ENCODE measurements at regions not wholly inside any gene's neighbourhood (a gene's known extent, or its start where the extent isn't known, plus 50 kb on each side); places are given as distances from the start of the nearest gene placed in this dataset.

DNA sequence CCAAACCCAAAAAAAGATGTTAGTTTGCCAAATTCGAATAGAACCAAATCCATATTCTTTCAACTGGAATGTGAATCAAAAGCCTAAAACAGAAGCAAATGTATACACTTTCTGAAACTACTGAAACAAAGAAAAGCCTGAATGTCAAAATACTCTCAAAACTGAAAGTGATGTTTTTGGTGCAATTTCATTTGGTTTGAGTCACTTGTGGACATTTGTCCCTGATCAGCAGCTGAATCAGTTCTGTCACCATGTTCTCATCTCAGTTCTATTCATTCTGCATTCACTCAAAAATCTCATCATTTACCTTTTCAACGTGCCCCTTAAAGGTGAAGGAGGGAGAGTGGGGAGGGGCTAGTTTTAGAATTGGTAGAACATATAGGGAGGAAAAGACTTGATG lies 266.8 kb downstream of the ABHD5 start:
- DNase-seq, result no peak

DNA sequence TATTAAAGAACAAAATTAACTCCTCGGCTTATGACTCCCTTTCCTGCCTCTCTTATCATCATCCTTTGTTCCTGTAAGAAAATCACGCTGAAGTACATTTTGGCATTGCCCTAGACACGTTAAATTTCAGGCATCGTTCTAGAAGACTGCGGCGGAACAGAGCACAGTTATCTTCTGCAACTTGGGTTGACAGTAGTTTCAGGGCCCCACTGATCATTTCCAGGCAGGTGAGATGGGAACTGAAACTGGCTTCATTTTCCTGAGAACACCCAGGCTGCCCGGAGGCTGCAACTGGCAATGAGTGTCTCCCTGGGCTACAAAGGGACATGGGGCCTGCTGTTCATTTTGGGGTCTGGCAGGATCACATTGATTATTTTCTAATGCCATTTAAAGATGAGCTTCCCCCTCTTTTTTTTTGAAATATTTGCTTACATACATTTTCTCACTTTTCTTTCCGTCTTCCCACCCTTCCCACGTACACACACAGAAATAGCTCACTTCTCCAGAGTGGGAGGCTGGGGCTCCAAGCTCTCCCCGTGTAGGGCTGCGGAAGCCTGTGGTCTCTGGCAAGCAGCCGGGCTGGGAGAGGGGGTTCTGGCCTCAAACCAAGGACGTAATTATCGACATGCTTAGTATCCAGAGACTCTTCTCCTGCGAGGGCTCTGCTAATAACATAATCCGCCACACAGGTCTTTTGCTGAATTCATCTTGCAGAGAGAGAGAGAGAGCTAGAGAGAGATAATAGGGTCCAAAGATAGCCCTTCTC lies 267.4 kb downstream of the ABHD5 start:
- DNase-seq, result no peak

DNA sequence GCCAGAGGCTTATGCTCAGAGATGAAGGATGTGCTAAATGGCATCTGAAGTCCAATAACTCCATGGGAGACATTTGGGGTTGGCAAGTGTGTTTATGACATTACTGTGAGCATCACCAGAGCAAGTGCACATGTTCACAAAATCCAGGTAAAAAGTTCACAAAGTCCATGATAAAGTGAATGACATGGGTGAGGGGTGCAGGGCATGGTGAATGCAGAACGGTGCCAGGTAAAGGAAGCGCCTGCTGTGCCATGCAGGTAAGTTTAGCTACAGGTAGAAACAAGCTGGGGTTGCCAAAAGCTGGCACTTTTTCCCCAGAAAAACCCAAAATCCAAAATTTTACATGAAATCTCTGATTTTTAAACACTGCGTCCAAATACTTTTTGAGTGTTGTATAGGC lies 268.2 kb downstream of the ABHD5 start:
- DNase-seq, result no peak

DNA sequence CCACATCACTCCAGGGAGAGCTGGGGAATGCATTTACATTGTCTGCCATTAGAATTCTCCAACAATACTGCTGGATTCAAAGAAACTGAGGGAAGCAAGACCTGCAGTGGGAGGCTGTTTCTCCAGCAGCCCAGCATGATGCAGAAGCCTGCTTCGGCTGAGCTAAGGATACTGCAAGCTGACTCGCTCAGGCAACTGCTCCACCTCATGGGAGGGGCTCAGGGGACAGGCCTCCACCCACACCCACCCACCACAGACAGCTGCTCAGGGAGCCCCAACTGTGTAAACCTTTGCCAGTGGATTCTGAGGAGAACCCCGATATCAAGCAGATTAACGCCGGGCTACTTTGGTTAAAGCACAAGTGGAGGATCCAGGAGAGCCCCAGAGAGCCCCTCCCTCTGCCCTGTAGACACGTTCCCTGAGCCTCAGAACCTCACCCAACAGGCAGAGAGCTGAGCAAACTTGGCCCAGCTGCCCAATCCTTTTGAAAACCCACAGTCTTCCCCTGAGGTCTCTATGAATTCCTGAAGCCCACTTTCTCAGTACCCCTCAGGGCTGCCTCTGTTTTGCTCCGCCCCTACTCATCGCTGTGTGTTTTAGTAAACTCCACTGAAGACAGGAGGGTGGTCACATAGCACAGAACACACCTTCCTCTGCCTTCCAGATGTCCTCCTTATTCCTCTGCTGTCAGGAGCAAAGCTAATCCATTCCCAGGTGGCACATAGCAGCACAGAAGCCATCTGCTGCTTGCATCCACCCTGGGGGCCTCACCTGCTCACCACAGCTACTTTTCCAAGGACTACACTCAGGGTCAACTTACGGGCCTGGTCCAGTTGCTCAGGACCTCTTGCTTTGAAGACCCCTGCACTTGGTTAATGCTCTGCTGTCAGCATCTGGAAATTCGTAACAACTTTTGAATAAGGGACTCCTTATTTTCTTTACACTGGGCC lies 269.0 kb downstream of the ABHD5 start:
- no peak for DNase-seq

DNA sequence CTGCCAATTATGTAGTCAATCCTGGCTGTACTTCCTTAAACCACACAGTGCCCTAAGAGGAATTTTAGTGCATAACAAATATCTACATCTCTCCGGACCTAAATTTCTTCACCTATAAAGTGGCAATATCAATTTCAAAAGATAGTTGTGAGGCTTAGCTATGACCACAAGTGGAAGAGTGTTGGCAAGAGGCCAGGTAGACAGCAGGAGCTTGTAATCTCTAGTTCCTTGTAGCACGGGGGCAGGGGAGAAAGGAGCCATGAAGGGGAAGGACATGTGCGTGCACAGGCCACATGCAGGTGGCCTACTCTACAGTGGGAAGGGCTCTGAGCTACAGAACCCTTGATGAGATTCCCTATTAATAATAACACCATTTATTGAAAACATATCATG lies 269.7 kb downstream of the ABHD5 start:
- DNase-seq, result no peak

DNA sequence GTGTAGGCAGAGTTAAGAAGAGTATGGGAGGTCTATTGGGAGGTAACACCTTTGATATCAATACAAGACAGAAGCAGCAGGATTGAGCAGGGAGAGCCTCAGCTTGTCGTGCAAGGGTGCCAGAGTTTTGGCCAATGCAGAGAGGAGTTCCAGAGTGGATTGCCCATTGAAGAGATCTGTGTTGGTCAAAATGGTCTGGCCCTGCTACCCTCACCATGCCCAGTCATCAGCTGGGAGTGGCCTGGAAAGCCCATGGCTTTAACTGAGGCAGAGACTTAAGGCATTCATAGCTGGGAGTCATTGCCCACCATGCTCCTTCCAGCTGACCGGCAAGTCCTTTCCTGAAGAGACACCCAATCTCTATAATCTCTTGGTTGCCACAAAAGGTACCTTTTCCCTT lies 271.3 kb downstream of the ABHD5 start:
- no peak for DNase-seq

DNA sequence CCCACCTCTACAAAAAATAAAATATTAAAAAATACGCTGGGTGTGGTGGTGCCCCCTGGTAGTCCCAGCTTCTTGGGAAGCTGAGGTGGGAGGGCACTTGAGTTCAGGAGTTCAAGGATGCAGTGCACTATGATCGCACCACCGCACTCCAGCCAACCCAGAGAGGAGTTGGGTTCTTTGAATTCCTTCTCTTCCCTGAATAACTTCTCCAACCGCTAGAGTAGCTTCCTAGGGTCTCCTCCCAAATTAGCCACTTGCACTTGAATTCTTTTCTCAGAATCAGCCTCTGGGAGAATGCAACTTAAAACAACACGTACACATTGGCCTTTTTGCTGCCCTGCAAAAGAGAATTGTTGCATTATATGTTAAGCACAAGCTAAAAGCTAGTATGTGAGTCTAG lies 272.5 kb downstream of the ABHD5 start:
- no peak for DNase-seq

DNA sequence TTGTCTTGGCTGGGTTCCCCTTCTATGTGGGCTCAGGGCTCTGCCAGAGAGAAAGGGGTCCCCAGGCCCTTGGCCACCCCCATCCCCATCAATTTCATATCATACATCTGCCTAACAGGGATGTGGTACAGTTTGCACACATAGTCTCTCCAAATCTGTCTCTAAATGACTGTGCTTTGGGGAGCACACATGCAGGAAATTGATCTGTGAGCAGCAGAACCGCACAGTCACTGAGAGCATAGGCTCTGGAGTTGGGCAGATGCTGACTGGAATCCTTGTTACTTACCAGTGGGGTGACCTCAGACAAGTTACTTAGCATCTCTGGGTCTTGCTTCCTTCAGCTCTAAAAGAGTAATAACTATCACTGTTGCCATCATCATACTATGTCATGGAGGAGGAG lies 273.9 kb downstream of the ABHD5 start:
- DNase-seq, result no peak

DNA sequence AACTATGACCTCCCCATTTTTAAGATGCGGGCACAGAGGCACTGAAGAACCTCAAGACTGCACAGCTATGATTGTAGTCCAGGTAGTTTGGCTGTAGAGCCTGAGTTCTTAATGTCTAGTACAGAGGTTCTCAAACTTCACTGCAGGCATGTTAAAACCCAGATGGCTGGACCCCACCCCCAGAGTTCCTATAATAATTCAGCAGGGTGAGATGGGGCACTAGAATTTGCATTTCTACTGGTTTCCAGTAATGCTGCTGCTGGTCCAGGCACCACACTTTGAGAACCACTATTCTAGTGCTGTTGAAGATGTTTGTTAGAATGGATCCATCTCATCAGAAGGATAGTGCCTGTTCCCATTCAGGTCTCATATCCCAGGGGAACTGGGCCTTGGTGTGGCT lies 274.9 kb downstream of the ABHD5 start:
- no peak for DNase-seq

DNA sequence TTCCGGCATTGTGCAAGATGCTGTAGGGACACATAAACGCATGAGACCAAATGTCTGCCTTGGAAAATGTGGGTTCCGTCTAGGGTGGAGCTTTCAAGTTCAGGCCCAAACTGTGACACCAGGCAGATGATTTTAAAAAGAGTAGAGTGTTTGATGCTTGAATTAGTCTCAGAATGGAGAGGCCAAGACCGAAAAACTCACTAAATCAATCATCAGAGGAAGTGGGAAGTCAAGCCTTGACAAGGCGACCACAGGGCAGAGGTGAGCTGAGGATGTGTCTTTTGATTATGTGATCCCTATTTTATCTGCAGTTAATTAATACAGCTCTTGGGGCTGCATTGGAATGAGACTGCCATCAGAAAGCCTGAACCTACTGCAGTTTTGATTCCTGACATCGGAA lies 275.4 kb downstream of the ABHD5 start:
- no peak for DNase-seq

DNA sequence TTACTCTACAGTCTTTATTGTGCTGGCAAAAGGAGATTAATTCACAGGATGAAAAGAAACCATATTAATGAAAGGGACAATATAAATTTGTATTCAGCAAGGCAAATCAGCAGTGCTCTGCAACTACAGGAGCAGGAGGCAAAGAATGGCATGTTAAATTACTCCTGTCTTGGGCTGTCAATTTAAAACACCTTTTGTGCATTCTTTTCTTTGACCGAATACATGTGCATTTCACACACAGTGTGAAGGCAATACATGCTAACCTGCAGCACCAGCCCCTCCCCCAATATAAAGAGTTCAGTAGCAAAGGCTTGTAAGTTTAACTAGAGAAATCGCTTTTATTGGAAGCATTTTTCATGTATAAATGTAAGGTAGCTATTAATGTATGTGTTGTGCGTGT lies 275.2 kb upstream of the TOPAZ1 start:
- DNase-seq, result no peak

DNA sequence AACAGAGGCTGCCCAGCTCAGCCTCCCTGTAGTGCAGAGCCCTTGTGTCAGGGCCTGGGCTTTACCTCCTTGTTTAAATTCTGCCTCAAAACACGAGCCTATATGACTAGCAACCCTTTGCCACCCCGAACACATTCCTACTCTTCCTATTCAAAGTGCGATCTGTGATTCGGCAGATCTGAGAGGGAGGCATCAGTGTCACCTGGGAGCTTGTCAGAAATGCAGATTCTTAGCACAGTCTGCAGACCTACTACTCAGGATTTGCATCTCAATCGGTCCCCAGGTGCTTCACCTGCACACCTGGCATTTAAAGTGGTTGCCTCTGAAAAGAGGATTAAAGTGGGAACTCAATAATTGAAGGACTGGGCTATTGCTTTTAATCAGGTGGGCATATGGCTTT lies 273.2 kb upstream of the TOPAZ1 start:
- DNase-seq, result no peak

DNA sequence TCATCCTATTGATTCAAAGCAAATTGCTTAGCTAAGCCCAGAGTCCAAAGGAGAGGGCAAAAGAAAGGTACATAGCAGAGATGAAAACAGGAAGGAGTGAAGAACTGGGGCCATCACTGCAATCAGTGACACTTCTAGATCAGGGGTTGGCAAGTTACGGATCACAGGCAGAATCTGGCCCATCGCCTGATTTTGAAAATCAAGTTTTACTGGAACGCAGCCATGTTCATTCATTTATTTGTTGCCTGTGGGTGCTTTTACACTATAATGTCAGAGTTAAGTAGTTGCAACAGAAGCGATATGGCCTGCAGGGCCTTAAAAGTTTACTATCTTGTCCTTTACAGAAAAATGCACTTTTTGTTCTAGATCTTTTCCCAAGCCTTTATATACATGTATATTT lies 271.7 kb upstream of the TOPAZ1 start:
- no peak for DNase-seq

DNA sequence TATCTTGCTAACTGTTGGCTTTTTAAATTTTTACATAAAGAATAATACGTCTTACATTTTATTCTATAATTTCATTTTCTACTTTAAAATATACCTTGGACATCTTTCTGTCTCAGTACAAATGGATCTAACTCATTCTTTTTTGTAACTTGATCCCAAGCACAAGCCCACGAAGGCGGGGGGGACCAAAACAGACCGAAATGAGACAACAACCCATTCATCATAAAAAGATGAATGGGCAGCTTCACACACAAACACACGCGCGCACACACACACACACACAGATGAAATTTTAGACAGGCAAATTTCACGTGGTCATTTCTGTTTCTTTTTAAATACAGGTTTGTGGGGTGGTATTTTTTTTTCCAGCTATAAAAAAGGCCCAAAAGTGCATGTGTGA lies 271.3 kb upstream of the TOPAZ1 start:
- no peak for DNase-seq

DNA sequence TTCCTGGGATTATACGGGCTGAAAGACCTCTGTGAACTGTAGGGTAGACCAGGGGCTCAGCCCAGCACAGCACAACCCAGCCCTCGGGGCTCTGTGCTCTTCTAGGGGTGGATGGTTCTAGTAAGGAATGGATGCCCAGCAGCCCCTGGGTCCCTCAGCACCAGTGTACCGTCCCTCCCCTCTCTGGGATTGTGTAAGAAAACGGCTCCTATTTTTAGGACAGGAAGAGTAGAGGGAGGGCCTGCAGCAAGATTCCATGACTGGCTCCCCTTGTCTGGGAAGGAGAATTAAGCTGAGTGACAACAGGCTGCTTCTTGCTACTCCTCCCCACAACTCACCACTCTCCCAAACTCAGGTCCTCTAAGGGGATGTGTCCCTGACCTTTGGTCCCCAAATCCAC lies 270.8 kb upstream of the TOPAZ1 start:
- no peak for DNase-seq

DNA sequence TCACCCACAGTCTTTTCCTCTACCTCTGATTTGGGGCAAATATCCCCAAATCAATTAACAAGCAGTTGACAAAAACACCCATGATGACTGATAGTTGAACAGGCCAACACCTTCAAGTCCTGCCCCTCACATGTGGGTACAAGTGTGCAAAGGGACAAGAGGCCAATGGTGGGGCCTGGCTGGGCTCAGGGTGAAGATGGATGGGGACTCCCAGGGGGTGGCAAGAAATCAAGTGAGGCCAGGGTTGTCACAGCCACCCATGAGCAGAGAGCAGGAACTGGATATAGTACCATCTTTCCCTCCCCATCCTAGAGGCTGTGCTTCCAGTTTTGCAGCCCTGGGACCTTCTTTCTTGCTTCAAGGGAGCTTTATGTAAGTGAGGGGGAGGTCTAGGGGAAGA lies 270.2 kb upstream of the TOPAZ1 start:
- no peak for DNase-seq

DNA sequence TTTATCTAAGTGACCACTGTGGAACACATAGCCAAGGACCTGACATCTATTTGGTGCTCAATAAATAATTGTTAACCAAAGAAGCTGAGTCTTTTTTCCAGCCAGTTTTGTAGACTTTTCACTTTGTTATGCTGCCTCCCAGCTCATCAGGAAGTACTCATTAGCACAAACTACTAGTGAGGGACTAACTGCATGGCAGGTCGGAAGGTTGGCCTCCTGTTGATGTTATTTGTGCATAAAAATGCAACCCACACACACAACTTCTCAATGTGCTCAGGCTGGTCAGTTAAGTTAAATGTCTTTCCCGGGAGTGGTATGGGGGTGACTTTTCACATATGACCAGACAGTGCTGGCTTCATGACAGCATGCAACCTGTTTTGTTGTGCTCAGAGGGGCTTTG lies 263.0 kb upstream of the TOPAZ1 start:
- no peak for DNase-seq

DNA sequence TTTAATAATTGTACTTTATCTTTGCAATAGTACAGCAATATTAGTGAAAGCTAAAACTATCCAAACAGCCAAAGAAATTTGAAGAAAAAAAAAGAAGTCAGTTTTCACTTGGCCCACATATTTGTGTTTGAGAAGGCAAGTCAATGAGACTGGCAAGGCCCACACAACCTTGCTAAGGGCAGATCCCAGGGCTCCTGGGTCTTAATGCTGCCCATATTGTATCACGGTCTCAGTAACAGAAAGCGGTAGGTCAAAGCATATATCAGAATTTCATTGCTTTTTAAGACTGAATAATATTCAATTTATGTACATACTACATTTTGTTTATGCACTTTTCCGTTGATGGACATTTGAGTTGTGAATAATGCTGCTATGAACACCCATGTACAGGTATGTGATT lies 262.0 kb upstream of the TOPAZ1 start:
- DNase-seq, result no peak

DNA sequence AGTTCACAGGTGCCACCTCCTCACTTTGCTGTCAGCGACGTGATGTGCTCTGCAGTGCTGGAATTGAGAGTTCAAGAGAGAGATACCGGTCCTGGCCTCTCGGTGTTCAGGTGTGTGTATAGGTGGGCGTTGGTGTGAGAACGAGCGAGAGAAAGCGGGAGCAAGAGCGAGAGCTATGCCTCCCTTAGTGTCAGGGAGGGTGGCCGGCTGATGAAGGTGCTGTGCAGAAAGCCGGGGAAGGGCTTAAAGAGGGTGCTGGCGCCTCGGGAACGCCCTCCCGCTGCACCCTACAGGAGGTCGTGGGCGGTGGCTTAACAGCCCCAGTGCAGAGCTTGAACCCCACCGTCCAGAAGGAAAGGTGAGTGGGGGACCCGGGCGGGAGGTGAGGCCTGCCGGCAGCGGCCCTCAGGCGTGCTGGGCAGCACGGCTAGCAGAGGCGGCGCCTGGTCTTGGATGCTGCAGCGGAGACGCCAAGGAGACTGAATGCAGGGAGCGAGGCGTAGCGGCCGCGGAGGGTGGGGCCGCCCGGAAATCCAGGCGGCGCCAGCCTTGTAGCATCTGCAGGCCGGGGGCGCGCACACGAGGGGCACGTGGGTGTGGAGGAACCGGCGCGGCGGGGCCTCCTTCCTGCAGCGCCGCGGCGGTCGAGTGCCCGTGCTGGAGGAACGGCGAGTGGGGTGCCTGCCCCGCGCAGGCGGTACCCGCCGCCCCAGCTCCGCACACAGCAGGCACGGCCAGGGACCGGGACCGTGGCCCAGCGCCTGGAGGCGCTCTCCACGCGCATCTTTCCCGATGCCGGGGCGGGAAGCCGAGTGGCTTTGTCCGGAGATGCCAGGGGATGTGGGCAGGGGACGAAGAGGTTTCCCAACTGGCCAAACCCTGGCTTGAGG lies 246.8 kb upstream of the TOPAZ1 start:
- DNase-seq, result no peak

DNA sequence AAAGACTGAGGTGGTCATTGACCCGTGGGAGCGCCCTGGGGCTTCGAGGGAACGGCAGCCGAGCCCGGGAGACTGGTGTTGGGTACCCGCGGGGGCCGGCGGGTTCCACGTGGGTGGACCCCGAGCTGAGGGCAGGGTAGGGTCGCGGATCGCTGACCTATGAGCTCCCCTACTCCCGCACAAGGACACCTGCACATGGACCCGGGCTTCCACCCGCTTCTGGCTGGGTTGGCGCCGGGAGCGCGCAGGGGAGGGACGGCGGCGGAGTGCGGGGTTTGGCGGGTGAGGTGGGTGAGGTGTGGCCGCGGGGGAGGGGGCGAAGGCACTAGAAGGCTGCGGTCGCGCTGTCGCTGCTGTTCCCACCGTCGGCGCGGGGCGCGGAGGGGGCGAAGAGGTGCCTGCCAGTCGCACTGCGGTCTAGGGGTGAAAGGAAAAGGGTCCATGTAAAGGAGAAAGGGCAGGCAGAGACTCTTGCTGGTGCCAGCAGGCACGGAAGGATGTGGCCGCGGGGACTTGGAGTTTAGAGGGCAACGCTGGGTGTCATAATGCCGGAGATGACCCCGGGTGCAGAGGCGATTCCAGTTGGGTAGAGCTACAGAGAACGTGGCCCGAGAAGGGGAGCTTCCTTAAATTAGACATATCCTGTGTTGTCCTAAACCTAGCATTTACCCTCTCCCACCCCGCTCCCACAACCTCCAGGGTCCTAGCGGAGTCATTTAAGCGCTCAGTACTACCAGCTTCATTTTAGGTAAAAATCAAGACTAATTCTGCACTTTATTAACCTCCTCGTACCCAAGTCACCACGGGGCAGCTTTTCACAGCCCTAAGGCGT lies 245.9 kb upstream of the TOPAZ1 start:
- DNase-seq, result no peak

DNA sequence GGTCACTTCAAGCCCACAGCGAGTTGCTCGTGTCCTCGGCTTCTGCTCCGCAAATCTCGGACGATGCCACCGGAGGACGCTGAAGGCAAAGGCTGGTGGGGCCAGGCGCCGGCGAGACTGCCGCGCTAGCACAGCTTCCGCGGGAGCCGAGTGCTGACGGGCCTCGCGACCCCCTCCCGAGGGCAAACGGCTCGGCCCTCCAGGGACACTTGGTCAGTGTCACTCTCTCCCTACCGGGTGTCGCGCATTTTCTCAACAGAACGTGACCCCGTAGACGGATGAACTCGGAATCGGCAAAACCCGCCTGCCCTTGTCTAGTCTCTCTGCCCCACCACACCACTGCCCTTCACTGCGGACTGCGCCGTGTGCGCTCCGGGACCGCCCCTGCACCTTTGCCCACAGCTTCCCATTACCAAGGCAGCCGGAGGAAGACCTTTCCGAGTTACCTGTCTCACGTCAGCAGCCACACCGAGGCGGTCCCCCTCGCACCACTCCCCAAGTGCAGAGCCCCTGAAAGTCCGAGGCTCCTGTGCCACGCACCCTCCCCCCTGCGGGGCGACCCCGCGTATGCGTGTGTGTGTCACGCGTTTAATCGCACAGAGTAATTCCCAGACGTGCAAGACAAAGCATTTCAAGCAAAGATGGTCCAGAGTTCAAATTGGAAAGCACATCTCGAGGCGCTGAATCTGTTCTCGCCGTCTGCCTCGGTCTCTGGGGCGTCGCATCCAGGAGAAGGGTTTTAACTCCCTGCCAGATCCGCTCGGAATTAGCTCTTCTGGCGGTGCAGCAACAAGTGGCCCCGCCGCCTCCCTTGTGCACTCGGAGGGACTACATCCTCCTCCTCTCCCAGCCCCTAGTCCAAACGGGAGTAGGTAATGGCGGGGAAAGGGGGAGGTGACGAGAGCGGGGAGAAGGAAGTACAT lies 245.0 kb upstream of the TOPAZ1 start:
- DNase-seq, result no peak

All from CD4-positive, alpha-beta T cell treated with Interleukin-12 subunit alpha and Interleukin-12 subunit beta, for 1 hour (primary cell).